ENCODE measurements at regions not wholly inside any gene's neighbourhood (a gene's known extent, or its start where the extent isn't known, plus 50 kb on each side); places are given as distances from the start of the nearest gene placed in this dataset.

DNA sequence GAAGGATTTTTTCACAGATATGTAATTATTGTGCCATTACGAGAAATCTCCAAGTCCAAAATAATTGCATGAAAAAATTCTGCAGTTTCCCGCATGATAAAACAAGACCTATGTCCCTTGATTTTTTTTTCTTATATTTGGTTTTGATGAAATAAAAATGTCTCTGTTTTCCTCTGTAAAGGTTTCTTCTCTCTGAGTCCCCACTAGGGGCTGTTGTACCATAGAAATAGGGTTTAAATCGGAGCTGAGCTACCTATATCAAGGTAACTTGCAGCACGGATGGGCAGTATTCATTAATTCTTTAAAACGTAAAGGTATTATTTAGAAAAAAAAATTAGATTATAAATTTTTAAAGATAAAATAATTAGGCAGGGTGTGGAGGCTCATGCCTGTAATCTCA lies 66.6 kb upstream of the IGF1R start:
- Histone ChIP-seq H3K36me3 (ENCODE audit: low read depth, missing control alignments) (no peaks in the 10 kb centered on the region), H3K27me3 (no peaks in the 10 kb centered on the region), H3K4me3 (no peak overlapping the region), H3K9me3 (no peaks in the 10 kb centered on the region), H3K4me1 (no peaks in the 10 kb centered on the region), H3K27ac (no peak overlapping the region)
- WGBS, 2 donors, result 67 to 70% methylated on average over 5 of the region's 5 CpGs
- intact Hi-C loops (cut with DNase I; ENCODE audit: low total_unique reads), result no loop called here
- no peak for DNase-seq
- TF ChIP-seq POLR2A (IDR thresholded peaks at IDR 0.05) (no peak), CTCF (IDR thresholded peaks at IDR 0.05) (no peak)

DNA sequence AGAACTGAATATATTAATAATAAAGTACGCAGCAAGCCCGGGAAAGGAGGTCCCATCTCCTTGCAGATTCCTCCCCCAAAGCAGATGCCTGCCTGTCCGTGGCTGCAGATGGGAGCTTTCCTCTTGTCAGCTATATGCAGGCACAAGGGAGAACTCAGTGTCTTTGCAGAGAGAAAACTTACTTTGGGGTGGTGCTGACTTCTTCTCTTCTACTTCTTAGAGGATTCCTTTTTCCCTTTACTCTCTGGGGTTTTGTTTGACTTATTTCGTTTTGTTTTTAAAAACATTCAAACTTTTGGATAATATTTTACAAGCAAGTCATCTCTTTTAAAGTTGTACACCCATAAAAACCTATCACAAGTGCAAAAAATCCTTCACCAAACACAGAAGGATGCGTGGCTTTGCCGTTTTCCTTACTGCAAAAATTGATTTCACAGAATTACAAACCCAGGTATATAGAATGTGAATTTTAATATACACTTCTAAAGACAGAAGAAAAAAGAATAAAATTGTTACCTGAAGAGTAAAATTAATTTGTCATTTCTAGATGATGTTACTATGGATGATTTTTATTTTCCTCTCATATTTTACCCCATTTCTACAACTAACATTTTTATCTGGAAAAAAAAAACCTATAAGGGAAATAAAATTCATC lies 65.3 kb upstream of the IGF1R start:
- no peak for DNase-seq
- Histone ChIP-seq H3K4me1 (no peaks in the 10 kb centered on the region), H3K27ac (no peak overlapping the region), H3K27me3 (no peaks in the 10 kb centered on the region), H3K9me3 (no peaks in the 10 kb centered on the region), H3K36me3 (ENCODE audit: low read depth, missing control alignments) (no peaks in the 10 kb centered on the region), H3K4me3 (no peak overlapping the region)
- TF ChIP-seq CTCF (IDR thresholded peaks at IDR 0.05) (no peak), POLR2A (IDR thresholded peaks at IDR 0.05) (no peak)
- intact Hi-C loops (cut with DNase I; ENCODE audit: low total_unique reads), result no loop called here
- 56 to 65% methylated on average over 6 of the region's 6 CpGs for WGBS, 2 donors

DNA sequence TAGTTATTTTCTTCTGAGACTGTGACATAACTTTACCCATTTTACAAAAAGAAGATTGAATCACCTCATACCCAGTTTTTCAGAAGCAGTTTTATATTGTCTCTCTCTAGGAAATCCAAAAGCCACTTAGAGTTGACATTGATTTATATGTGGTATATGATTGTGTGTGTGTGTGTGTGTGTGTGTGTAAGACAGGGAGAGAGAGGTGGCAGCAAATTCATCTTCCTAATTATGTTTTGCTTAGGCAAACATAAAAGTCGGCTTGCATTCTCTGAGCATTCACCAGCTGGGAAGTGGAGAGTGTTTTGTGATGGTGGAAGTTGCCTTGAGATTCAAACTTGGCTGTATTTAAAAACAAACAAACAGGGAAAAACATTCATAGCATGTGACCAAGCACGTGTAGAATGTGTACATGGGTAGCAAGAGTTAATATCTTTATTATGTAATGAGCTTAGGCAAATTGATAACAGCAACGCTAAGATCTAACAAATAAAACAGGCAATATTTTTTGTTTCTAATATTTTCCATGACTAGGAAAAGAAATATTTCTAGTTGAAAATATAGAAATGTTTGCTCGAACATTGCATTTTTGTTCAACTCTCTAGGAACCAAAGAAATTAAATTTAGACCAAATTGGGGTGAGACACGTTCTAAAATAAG lies 64.4 kb upstream of the IGF1R start:
- H3K4me3 ChIP-seq, result no peak overlapping the region
- H3K27me3 ChIP-seq, result no peaks in the 10 kb centered on the region
- no peaks in the 10 kb centered on the region for H3K36me3 ChIP-seq (ENCODE audit: low read depth, missing control alignments)
- no peaks in the 10 kb centered on the region for H3K4me1 ChIP-seq
- H3K9me3 ChIP-seq, result no peaks in the 10 kb centered on the region
- DNase-seq, result no peak
- no peak overlapping the region for H3K27ac ChIP-seq
- 67 to 69% methylated on average over 5 of the region's 5 CpGs for WGBS, 2 donors
- TF ChIP-seq POLR2A (IDR thresholded peaks at IDR 0.05) (no peak), CTCF (IDR thresholded peaks at IDR 0.05) (no peak)
- intact Hi-C loops (cut with DNase I; ENCODE audit: low total_unique reads), result no loop called here

GRCh38 chr15:98586066-98586465 lies 62.3 kb upstream of the IGF1R start:
- no peaks in the 10 kb centered on the region for H3K9me3 ChIP-seq
- WGBS, 2 donors, result 85 to 89% methylated on average over 3 of the region's 3 CpGs
- intact Hi-C loops (cut with DNase I; ENCODE audit: low total_unique reads), result no loop called here
- H3K27ac ChIP-seq, result no peak overlapping the region
- TF ChIP-seq POLR2A (IDR thresholded peaks at IDR 0.05), result no peak
- TF ChIP-seq CTCF (IDR thresholded peaks at IDR 0.05), result no peak
- no peak overlapping the region for H3K4me3 ChIP-seq
- H3K36me3 ChIP-seq (ENCODE audit: low read depth, missing control alignments), result no peaks in the 10 kb centered on the region
- DNase-seq, result no peak
- no peaks in the 10 kb centered on the region for H3K27me3 ChIP-seq
- H3K4me1 ChIP-seq, result no peaks in the 10 kb centered on the region

GRCh38 chr15:98592136-98592535 lies 56.2 kb upstream of the IGF1R start:
- intact Hi-C loops (cut with DNase I; ENCODE audit: low total_unique reads), result no loop called here
- Histone ChIP-seq H3K27me3 (no peaks in the 10 kb centered on the region), H3K27ac (no peak overlapping the region), H3K9me3 (no peaks in the 10 kb centered on the region), H3K4me3 (no peak overlapping the region), H3K36me3 (ENCODE audit: low read depth, missing control alignments) (no peaks in the 10 kb centered on the region), H3K4me1 (no peaks in the 10 kb centered on the region)
- WGBS, 2 donors, result 61 to 77% methylated on average over 6 to 12 of the region's 12 CpGs
- DNase-seq, result no peak
- no peak for TF ChIP-seq CTCF (IDR thresholded peaks at IDR 0.05)
- no peak for TF ChIP-seq POLR2A (IDR thresholded peaks at IDR 0.05)
